GM12872 (cell line): ENCODE measurements at regions not wholly inside any gene's neighbourhood (a gene's known extent, or its start where the extent isn't known, plus 50 kb on each side); places are given as distances from the start of the nearest gene placed in this dataset.

ENCODE experiments used
- CTCF ChIP-seq: IDR thresholded peaks from 3 replicates; pipeline ENCODE4 v1.5.1; 2011; ENCODE audit warnings: low read depth, mild to moderate bottlenecking, low read length, moderate library complexity; ENCODE audit not compliant: insufficient read depth

GRCh38 chr2:121830809-121831208, 75.4 kb downstream of the TSN start:
- TF ChIP-seq CTCF, result no peak

GRCh38 chr2:121831841-121832240, 76.4 kb downstream of the TSN start:
- TF ChIP-seq CTCF, result no peak

- no peak for TF ChIP-seq CTCF
Observed at GRCh38 chr2:121832412-121833357, 77.2 kb downstream of the TSN start.

- no peak for TF ChIP-seq CTCF
Observed at GRCh38 chr2:121833358-121833723, 77.9 kb downstream of the TSN start.

GRCh38 chr2:121836611-121837010, 81.2 kb downstream of the TSN start:
- no peak for TF ChIP-seq CTCF

GRCh38 chr2:121837591-121837990, 82.1 kb downstream of the TSN start:
- TF ChIP-seq CTCF, result no peak

- TF ChIP-seq CTCF, result no peak
Observed at GRCh38 chr2:121838551-121838950, 83.1 kb downstream of the TSN start.
